ENCODE measurements at regions not wholly inside any gene's neighbourhood (a gene's known extent, or its start where the extent isn't known, plus 50 kb on each side); places are given as distances from the start of the nearest gene placed in this dataset.

DNA sequence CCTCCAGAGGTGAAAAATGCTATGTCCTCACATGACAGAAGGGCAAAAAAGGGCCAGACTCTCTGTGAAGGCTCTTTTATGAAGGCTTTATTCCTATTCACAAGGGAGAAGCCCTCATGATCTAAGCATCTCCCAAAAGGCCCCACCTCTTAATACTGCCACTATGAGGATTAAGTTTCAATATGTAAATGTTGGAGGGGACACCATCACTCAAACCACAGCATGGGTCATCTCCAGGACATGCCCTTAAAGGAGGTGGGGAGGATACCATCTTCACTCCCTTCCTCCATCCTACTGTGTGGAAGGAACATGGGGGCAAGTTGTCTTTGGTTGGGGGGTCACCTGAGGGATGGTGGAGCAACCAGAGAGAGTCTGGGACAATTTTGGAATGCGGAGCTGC is 170.1 kb downstream of the TRIM33 start:
- Histone ChIP-seq H3K4me3 (no peak overlapping the region), H4K20me1 (replicated peaks; ENCODE audit: control insufficient read depth, insufficient read depth, low read length) (no peaks in the 10 kb centered on the region), H3K27me3 (ENCODE audit: control insufficient read depth in 2 of 2, insufficient read depth in 2 of 2, low read length in 2 of 2) (peaks cover 5 to 9% of the 10 kb centered on the region in 2 experiments; a peak in 4 of 5 replicates), H3K4me1 (replicated peaks in 1 of 2; ENCODE audit: control insufficient read depth in 2 of 2, insufficient read depth in 2 of 2, low read length in 2 of 2) (peaks cover 0 to 2% of the 10 kb centered on the region in 2 experiments; a peak in 2 of 5 replicates), H2AFZ (ENCODE audit: low read depth, low read length) (no peak overlapping the region), H3K9me1 (ENCODE audit: control insufficient read depth, insufficient read depth, low read length) (no peaks in the 10 kb centered on the region), H3K79me2 (ENCODE audit: control insufficient read depth, insufficient read depth, low read length) (no peaks in the 10 kb centered on the region), H3K36me3 (ENCODE audit: control insufficient read depth, insufficient read depth, low read length) (no peaks in the 10 kb centered on the region), H3K9ac (ENCODE audit: insufficient read depth in 1 of 2, low read depth in 2 of 2, low read length in 2 of 2) (no peak overlapping the region), H3K4me2 (ENCODE audit: insufficient read depth, low read length) (no peak overlapping the region), H3K27ac (ENCODE audit: extremely low read depth, low read depth, low read length) (no peak overlapping the region), H3K9me3 (replicated peaks; ENCODE audit: control insufficient read depth, insufficient read depth, low read depth, low read length) (no peaks in the 10 kb centered on the region)
- FAIRE-seq (no peak), ATAC-seq (no peak), DNase-seq (ENCODE audit: extremely low read depth in 1 of 4, low spot score in 3 of 4) (no peak)
- ChIA-PET CTCF (ENCODE audit: low intra/inter-chr PET ratio) (no interaction called here), POLR2A (no interaction called here)
- in situ Hi-C loops (cut with MboI) (no loop called here), intact Hi-C loops (cut with micrococcal nuclease) (loop anchor here (10.0 kb wide), 1 partner anchor 414 kb away; the partner anchor contains the start of gene CSDE1)
- WGBS (ENCODE audit: insufficient coverage, low coverage, missing lambda C conversion rate): 32% methylated on average over 1 of the region's 1 CpG
- BruUV-seq (replicated peaks): no TSS peak
- TF ChIP-seq ZNF507 (tag; conservative IDR thresholded peaks at IDR 0.05) (no peak), RFX5 (IDR thresholded peaks at IDR 0.05; ENCODE audit: low read depth, low read length) (no peak), FOXP1 (CRISPR knock-in tag; IDR thresholded peaks at IDR 0.05) (no peak), ELF1 (tag; IDR thresholded peaks at IDR 0.05) (no peak), KDM1A (IDR thresholded peaks at IDR 0.05) (no peak), PTTG1 (tag; IDR thresholded peaks at IDR 0.05; ENCODE audit: low read depth) (no peak), ZNF644 (tag; IDR thresholded peaks at IDR 0.05; ENCODE audit: low read depth) (no peak), EP400 (IDR thresholded peaks at IDR 0.05) (no peak)
- TF ChIP-seq, protein P1, sequence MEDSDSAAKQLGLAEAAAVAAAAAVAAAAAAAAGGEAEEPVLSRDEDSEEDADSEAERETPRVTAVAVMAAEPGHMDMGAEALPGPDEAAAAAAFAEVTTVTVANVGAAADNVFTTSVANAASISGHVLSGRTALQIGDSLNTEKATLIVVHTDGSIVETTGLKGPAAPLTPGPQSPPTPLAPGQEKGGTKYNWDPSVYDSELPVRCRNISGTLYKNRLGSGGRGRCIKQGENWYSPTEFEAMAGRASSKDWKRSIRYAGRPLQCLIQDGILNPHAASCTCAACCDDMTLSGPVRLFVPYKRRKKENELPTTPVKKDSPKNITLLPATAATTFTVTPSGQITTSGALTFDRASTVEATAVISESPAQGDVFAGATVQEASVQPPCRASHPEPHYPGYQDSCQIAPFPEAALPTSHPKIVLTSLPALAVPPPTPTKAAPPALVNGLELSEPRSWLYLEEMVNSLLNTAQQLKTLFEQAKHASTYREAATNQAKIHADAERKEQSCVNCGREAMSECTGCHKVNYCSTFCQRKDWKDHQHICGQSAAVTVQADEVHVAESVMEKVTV (CRISPR knock-in tag; IDR thresholded peaks at IDR 0.05): no peak
- TF ChIP-seq, protein P2, sequence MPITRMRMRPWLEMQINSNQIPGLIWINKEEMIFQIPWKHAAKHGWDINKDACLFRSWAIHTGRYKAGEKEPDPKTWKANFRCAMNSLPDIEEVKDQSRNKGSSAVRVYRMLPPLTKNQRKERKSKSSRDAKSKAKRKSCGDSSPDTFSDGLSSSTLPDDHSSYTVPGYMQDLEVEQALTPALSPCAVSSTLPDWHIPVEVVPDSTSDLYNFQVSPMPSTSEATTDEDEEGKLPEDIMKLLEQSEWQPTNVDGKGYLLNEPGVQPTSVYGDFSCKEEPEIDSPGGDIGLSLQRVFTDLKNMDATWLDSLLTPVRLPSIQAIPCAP (CRISPR knock-in tag; IDR thresholded peaks at IDR 0.05; ENCODE audit: borderline replicate concordance): no peak
- TF ChIP-seq, protein P3, sequence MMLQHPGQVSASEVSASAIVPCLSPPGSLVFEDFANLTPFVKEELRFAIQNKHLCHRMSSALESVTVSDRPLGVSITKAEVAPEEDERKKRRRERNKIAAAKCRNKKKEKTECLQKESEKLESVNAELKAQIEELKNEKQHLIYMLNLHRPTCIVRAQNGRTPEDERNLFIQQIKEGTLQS (IDR thresholded peaks at IDR 0.05): no peak
- TF ChIP-seq, protein P3 (CRISPR knock-in tag; conservative IDR thresholded peaks at IDR 0.05): no peak
- TF ChIP-seq, protein P4, sequence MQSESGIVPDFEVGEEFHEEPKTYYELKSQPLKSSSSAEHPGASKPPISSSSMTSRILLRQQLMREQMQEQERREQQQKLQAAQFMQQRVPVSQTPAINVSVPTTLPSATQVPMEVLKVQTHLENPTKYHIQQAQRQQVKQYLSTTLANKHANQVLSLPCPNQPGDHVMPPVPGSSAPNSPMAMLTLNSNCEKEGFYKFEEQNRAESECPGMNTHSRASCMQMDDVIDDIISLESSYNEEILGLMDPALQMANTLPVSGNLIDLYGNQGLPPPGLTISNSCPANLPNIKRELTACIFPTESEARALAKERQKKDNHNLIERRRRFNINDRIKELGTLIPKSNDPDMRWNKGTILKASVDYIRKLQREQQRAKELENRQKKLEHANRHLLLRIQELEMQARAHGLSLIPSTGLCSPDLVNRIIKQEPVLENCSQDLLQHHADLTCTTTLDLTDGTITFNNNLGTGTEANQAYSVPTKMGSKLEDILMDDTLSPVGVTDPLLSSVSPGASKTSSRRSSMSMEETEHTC (IDR thresholded peaks at IDR 0.05): no peak
- TF ChIP-seq, protein P5, sequence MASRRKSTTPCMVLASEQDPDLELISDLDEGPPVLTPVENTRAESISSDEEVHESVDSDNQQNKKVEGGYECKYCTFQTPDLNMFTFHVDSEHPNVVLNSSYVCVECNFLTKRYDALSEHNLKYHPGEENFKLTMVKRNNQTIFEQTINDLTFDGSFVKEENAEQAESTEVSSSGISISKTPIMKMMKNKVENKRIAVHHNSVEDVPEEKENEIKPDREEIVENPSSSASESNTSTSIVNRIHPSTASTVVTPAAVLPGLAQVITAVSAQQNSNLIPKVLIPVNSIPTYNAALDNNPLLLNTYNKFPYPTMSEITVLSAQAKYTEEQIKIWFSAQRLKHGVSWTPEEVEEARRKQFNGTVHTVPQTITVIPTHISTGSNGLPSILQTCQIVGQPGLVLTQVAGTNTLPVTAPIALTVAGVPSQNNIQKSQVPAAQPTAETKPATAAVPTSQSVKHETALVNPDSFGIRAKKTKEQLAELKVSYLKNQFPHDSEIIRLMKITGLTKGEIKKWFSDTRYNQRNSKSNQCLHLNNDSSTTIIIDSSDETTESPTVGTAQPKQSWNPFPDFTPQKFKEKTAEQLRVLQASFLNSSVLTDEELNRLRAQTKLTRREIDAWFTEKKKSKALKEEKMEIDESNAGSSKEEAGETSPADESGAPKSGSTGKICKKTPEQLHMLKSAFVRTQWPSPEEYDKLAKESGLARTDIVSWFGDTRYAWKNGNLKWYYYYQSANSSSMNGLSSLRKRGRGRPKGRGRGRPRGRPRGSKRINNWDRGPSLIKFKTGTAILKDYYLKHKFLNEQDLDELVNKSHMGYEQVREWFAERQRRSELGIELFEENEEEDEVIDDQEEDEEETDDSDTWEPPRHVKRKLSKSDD (conservative IDR thresholded peaks at IDR 0.05; ENCODE audit: low read length): no peak
- TF ChIP-seq, protein P6, sequence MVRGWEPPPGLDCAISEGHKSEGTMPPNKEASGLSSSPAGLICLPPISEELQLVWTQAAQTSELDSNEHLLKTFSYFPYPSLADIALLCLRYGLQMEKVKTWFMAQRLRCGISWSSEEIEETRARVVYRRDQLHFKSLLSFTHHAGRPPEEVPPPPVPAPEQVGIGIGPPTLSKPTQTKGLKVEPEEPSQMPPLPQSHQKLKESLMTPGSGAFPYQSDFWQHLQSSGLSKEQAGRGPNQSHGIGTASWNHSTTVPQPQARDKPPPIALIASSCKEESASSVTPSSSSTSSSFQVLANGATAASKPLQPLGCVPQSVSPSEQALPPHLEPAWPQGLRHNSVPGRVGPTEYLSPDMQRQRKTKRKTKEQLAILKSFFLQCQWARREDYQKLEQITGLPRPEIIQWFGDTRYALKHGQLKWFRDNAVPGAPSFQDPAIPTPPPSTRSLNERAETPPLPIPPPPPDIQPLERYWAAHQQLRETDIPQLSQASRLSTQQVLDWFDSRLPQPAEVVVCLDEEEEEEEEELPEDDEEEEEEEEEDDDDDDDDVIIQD (CRISPR knock-in tag; IDR thresholded peaks at IDR 0.05): no peak

All from K562 (cell line).